GM21360 (cell line): ENCODE measurements at regions not wholly inside any gene's neighbourhood (a gene's known extent, or its start where the extent isn't known, plus 50 kb on each side); places are given as distances from the start of the nearest gene placed in this dataset.
"Not testable (repeated sequence)": the region's sequence is repeated elsewhere in the genome, so short reads cannot be mapped to it uniquely, and the experiment has no call there.

ENCODE experiments used
- ATAC-seq: cut with Tn5 transposase; IDR thresholded peaks from one replicate; pipeline ENCODE4 v1.9.1; 2021; ENCODE audit warnings: mild to moderate bottlenecking, moderate library complexity; ENCODE audit not compliant: unreplicated experiment

GRCh38 chr3:137582484-137582883 is 181.6 kb upstream of the SOX14 start:
- ATAC-seq = no peak

GRCh38 chr3:137583256-137583655 is 180.9 kb upstream of the SOX14 start:
- no peak for ATAC-seq

- ATAC-seq = no peak
These were observed 175.2 kb upstream of the SOX14 start for GRCh38 chr3:137588871-137589270.

- not testable (repeated sequence) for ATAC-seq
These were observed 168.7 kb upstream of the SOX14 start for GRCh38 chr3:137595415-137595814.

DNA sequence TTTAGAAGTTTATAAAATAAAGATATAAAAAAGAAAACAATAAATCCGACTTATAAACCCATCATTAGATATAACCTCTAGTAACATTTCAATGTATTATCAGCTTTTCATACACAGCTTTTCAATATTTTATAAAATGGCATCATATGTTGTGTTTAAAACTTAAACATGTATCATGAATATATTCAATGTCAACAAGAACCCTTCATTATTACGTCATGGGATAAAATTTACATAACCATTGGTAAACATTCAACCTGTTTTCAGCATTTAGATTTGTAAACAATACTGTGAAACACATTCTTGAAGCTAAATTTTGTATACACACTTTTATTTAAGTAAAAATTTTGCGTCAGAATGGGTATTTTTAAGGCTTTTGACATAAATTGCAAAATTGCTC is 153.4 kb upstream of the SOX14 start:
- ATAC-seq = no peak

DNA sequence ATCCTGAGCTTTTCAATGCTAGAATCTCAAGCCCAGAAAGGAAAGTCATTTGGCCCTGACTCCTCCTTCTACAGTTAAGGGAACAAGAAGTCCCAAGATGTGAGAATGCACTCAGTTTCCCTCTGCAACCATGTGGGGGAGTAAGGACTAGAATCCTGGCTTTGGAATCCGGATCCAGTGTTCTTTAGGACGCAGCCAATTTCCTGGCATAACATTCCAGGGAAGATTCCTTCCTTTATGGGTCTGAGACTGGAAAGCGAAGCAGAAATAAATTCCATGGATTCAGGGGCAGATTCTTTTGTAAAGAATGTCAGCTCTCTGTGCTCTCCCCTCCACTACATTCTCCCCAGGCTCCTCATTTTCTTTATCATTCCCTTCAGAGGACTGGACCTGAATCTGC is 151.8 kb upstream of the SOX14 start:
- no peak for ATAC-seq

- ATAC-seq = no peak
These were observed 148.3 kb upstream of the SOX14 start for GRCh38 chr3:137615659-137616418.

DNA sequence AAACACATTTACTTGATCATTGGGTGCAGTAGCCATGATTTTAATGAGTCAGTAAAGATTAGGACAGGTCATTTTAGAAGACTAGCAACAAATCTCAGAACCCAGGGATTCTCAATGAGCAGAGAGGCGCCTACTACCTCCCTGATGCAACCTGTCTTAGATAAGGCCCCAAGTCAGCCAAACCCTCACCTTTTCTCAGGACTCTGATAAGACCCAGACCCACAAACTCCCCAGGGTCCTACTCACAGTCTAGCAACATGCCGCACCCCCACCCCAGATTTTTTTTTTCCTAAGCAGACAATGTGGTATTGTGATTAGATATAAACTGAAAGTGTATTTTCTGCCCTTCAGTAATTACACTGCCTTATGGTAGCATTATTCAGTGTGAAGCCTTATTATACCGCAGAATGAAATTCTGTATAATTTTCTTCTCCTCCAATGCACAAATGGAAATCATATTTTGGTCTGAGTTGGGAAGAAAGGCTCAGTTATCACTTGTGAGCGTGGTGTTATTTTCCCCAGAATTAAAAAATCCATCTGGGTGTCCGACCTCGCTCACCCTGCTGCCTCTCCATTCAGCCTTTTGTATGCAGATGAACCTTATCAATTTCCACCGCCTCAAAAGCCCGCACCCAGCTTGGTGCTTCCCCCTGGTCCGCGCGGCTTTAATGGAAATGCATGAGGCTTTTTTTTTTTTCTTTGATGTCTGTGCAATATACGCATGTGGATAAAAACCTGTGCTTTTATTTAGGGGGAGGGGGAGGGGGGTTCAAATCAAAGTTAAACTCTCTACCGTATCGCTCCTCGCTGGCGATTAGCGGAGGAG is 122.0 kb upstream of the SOX14 start:
- no peak for ATAC-seq

DNA sequence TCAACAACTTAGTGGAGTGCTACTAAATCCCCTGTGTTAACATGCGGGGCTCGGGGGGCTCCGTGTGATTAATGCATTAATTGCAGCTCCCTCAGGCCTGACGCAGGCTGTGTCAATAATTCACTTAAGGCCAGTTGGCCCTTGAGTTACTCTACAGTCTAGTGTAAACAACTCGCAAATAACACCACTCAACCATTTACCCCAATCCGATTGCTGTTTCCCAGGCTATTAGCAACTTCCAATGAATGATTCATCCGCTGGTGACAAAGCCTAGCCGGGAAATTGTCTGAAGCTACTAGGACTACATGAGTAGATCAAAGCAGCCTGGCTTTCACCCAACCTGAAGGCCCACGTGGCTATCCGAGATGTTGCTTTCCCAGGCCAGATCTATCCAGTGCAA is 121.3 kb upstream of the SOX14 start:
- no peak for ATAC-seq

DNA sequence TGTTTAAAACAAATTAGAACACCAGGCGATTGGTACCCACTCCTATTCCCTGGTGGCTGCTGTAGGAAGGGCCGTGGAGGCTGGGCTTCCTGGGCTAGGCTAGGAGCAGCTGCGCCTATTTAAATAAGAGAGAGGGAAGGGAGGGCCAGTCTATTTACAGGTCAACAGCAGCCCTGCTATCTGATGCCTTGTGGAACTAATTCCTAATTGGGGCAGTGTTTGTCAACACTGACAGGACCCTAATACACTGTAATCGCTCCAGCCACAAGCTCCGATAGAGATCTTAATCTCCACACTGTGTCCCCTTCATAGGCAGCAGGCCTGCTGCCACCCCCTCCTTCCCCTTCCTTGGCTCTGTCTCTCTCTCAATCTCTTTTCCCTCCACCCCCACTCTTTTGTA is 116.9 kb upstream of the SOX14 start:
- ATAC-seq = no peak

- ATAC-seq = no peak
These were observed 94.5 kb upstream of the SOX14 start for GRCh38 chr3:137669519-137670060.

- no peak for ATAC-seq
These were observed 76.8 kb upstream of the SOX14 start for GRCh38 chr3:137687181-137687879.

DNA sequence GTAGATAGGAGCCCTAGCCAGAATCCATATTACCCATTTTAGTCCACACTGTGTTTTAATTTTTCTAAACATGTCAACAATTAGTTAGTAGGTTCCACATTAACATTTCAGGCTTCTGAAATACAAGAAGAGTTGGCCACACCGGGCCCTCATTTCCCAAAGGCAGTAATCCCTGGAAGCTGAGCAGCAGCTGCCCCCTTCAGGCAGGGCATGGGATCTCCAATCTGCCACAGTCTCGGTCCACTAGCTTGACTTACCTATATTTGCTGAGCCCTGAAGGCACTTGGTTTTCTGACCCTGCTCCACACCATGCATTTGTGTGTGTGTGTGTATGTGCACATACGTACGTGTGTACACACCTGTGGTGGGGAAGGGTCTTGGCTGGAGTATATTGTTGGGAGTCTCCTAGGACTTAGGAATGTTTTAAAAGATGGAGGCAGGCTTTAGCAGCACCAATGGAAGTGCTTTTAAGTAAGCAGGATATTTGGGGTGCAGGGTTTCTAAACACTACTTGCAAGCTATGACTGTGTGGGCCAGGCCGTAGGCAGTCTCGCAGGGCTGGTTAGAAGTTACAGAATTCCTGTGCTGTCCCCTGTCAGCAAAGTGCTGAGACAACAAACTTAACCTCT is 71.2 kb upstream of the SOX14 start:
- no peak for ATAC-seq

- ATAC-seq = no peak
These were observed 70.3 kb upstream of the SOX14 start for GRCh38 chr3:137693791-137694190.

DNA sequence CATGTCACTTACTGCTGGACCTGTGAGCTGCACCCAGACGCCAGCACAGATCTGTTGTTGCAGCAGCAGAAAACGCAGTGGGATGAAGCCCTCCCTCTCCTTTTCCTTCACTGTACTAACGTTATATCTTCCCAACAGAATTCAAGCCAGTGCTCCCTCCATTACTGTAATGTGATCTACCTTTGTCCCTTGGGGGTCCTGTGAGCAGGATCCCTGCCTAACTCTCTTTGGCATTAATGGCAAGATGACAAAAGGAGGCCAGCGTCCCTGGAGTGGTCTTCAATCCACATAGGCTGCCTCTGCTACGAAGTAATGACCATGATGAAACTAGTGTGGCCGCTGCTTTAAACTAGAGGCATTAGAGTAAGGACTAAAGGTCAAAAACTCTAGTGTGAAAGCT is 69.3 kb upstream of the SOX14 start:
- no peak for ATAC-seq

- ATAC-seq = no peak
These were observed 68.8 kb upstream of the SOX14 start for GRCh38 chr3:137695351-137695750.

DNA sequence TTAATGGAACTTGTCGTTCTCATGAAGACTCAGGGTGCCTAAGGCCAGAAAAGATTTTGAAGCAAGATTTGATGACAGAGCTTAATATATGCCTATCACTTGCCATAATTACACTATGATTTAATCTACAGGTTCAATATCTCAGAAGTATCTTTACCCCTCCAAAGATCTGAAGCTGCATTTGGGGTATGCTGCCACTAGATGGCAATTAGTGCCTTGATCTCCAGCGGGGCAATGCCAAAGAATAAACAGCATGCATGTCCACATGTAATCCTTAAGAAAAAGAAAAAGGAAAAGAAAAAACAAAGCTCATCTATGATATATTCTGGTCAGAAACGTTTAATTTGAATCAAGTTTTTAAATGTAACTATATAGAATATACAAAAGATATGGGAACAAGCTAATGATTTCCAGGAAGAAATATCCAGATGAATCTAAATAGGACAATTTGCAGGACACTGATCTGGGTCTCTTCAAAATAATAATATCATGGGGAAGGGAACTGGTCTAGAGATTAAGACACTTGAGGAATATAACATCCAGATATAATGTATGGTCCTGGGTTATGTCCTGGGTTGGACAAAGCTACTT is 55.0 kb upstream of the SOX14 start:
- ATAC-seq = no peak

GRCh38 chr3:137713965-137714364 is 50.1 kb upstream of the SOX14 start:
- not testable (repeated sequence) for ATAC-seq
